Ectodermal cell (in vitro differentiated cells): ENCODE measurements at regions not wholly inside any gene's neighbourhood (a gene's known extent, or its start where the extent isn't known, plus 50 kb on each side); places are given as distances from the start of the nearest gene placed in this dataset.
"Not testable (repeated sequence)": the region's sequence is repeated elsewhere in the genome, so short reads cannot be mapped to it uniquely, and the experiment has no call there.

ENCODE experiments used
- H3K27ac ChIP-seq: 2 replicates; pipeline ENCODE4 v1.7.0; 2013; ENCODE audit warnings: mild to moderate bottlenecking, low read depth, low read length; ENCODE audit not compliant: insufficient read depth, poor library complexity, severe bottlenecking
- H3K27me3 ChIP-seq: 2 replicates; pipeline ENCODE4 v1.7.0; 2013; ENCODE audit warnings: mild to moderate bottlenecking, low read length; ENCODE audit not compliant: insufficient read depth, control insufficient read depth, poor library complexity, severe bottlenecking
- H3K36me3 ChIP-seq: one replicate; pipeline ENCODE4 v1.7.0; 2013; ENCODE audit warnings: low read length; ENCODE audit not compliant: control insufficient read depth, insufficient read depth
- H3K4me1 ChIP-seq: one replicate; pipeline ENCODE4 v1.7.0; 2013; ENCODE audit warnings: low read length; ENCODE audit not compliant: control insufficient read depth, insufficient read depth
- H3K4me3 ChIP-seq: 2 replicates; pipeline ENCODE4 v1.7.0; 2013; ENCODE audit warnings: low read depth, low read length, control low read depth; ENCODE audit not compliant: insufficient read depth
- H3K9me3 ChIP-seq: 2 replicates; pipeline ENCODE4 v1.7.0; 2013; ENCODE audit warnings: mild to moderate bottlenecking, low read length, moderate library complexity; ENCODE audit not compliant: control insufficient read depth
- WGBS, 2 experiments: methylation state at CpG; one replicate each; pipeline ENCODE4 v1.1.7; 2013; ENCODE audit warnings: missing lambda C conversion rate in 2 of 2; 5-methylcytosine and 5-hydroxymethylcytosine counted together

- WGBS, 2 experiments: 90 to 92% methylated on average over 3 to 4 of the region's 4 CpGs
- H3K27me3 ChIP-seq: peaks cover 6% of the 10 kb centered on the region
- no peak overlapping the region for H3K4me3 ChIP-seq
- no peaks in the 10 kb centered on the region for H3K36me3 ChIP-seq
- no peak overlapping the region for H3K27ac ChIP-seq
- no peaks in the 10 kb centered on the region for H3K9me3 ChIP-seq
- H3K4me1 ChIP-seq: no peaks in the 10 kb centered on the region
Measured at GRCh38 chr7:142499635-142500034, 241.8 kb upstream of the PRSS58 start.

DNA sequence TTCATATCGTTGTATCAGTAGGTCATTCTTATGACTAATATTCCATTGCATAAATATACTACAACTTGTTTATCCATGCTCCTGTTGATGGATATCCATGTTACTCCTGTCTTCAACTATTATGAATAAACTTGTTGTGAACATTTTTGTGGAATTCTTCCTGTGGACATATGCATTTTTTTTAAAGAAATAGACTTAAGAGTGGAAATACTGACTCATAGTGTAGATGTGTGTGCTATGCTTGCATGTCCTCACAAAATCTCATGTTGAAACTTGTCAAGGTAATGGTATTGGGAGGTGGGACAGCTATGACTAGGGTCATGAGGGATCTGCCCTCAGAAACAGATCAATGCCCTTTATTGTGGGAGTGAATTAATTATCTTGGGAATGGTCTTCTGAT is 240.5 kb upstream of the PRSS58 start:
- Histone ChIP-seq H3K27me3 (peaks cover 6% of the 10 kb centered on the region), H3K4me3 (no peak overlapping the region), H3K4me1 (no peaks in the 10 kb centered on the region), H3K27ac (no peak overlapping the region), H3K9me3 (no peaks in the 10 kb centered on the region), H3K36me3 (no peaks in the 10 kb centered on the region)
- no CpG with 5 or more reads among the region's 1 CpG for WGBS, 2 experiments

- no peaks in the 10 kb centered on the region for H3K36me3 ChIP-seq
- peaks cover 6% of the 10 kb centered on the region for H3K27me3 ChIP-seq
- WGBS, 2 experiments: 31 to 36% methylated on average over 8 of the region's 8 CpGs
- no peaks in the 10 kb centered on the region for H3K4me1 ChIP-seq
- no peak overlapping the region for H3K4me3 ChIP-seq
- H3K9me3 ChIP-seq: no peaks in the 10 kb centered on the region
- H3K27ac ChIP-seq: no peak overlapping the region
Measured at GRCh38 chr7:142496545-142496991, 238.7 kb upstream of the PRSS58 start.

GRCh38 chr7:142495879-142496278 is 238.0 kb upstream of the PRSS58 start:
- not testable (repeated sequence) for H3K36me3 ChIP-seq, H3K27me3 ChIP-seq, H3K4me3 ChIP-seq, H3K4me1 ChIP-seq, H3K9me3 ChIP-seq, H3K27ac ChIP-seq
- 81 to 100% methylated on average over 2 to 3 of the region's 3 CpGs for WGBS, 2 experiments

- not testable (repeated sequence) for H3K27me3 ChIP-seq, H3K4me3 ChIP-seq, H3K9me3 ChIP-seq, H3K27ac ChIP-seq, H3K36me3 ChIP-seq, H3K4me1 ChIP-seq
Measured at GRCh38 chr7:142495301-142495700, 237.4 kb upstream of the PRSS58 start.

GRCh38 chr7:142494021-142494420 is 236.2 kb upstream of the PRSS58 start:
- Histone ChIP-seq H3K27ac (no peak overlapping the region), H3K27me3 (peaks cover 6% of the 10 kb centered on the region), H3K36me3 (no peaks in the 10 kb centered on the region), H3K9me3 (no peaks in the 10 kb centered on the region), H3K4me1 (no peaks in the 10 kb centered on the region), H3K4me3 (no peak overlapping the region)
- 94 to 96% methylated on average over 2 of the region's 2 CpGs for WGBS, 2 experiments

GRCh38 chr7:142488842-142489241 is 231.0 kb upstream of the PRSS58 start:
- Histone ChIP-seq H3K4me1 (no peaks in the 10 kb centered on the region), H3K4me3 (no peak overlapping the region), H3K36me3 (no peaks in the 10 kb centered on the region), H3K27ac (no peak overlapping the region), H3K27me3 (no peaks in the 10 kb centered on the region), H3K9me3 (no peaks in the 10 kb centered on the region)
- 93 to 96% methylated on average over 7 of the region's 7 CpGs for WGBS, 2 experiments

- no peaks in the 10 kb centered on the region for H3K9me3 ChIP-seq
- WGBS, 2 experiments: 93 to 95% methylated on average over 10 of the region's 10 CpGs
- H3K27me3 ChIP-seq: no peaks in the 10 kb centered on the region
- H3K4me1 ChIP-seq: no peaks in the 10 kb centered on the region
- no peak overlapping the region for H3K27ac ChIP-seq
- H3K4me3 ChIP-seq: no peak overlapping the region
- H3K36me3 ChIP-seq: no peaks in the 10 kb centered on the region
Measured at GRCh38 chr7:142488036-142488633, 230.3 kb upstream of the PRSS58 start.

DNA sequence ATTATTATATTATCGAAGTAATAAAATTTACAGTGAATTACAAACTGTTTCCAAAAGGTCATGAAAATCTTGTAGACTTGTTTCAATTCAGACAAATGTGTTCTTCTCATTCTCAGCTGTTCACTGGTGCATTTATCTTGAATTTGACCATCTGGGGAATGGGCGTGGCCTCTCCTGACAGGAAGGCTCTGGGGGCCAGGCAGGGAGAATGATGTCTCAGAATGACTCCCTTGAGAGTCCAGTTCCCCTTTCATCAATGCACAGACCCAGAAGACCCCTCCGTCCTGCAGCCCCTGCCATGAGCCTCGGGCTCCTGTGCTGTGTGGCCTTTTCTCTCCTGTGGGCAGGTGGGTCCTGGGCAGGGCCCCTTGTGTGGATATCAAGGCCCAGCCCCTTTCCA is 229.7 kb upstream of the PRSS58 start:
- H3K4me1 ChIP-seq, H3K36me3 ChIP-seq, H3K4me3 ChIP-seq, H3K27ac ChIP-seq, H3K27me3 ChIP-seq, H3K9me3 ChIP-seq: not testable (repeated sequence)
- WGBS, 2 experiments: 86 to 90% methylated on average over 3 of the region's 4 CpGs

DNA sequence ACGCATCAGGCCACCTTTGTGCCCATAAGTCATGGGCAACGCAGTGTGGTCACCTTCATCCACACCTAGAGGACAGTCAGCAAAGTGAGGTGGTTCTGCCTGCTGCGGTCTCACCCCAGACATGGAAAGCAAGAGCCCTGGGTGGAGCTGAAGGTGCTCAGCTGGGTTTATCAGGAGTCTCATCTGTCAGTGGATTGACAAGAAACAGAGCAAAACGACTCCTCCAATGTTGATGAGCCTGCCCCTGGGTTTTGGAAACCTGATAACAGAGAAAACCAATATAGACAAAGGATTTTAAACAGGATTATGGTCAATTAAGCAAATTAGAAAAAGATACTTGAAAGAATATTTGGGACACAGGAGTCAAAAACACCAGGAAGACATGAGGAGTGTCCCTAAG is 229.3 kb upstream of the PRSS58 start:
- no peaks in the 10 kb centered on the region for H3K27me3 ChIP-seq
- H3K36me3 ChIP-seq: no peaks in the 10 kb centered on the region
- H3K4me1 ChIP-seq: no peaks in the 10 kb centered on the region
- WGBS, 2 experiments: 80 to 83% methylated on average over 4 of the region's 4 CpGs
- H3K4me3 ChIP-seq: no peak overlapping the region
- no peak overlapping the region for H3K27ac ChIP-seq
- H3K9me3 ChIP-seq: no peaks in the 10 kb centered on the region

- WGBS, 2 experiments: 86 to 87% methylated on average over 7 of the region's 7 CpGs
Measured at GRCh38 chr7:142485617-142486226, 227.9 kb upstream of the PRSS58 start.

More at GRCh38 chr7:142485617-142486226, 227.9 kb upstream of the PRSS58 start:
- H3K9me3 ChIP-seq: no peaks in the 10 kb centered on the region
- no peak overlapping the region for H3K27ac ChIP-seq
- no peak overlapping the region for H3K4me3 ChIP-seq
- no peaks in the 10 kb centered on the region for H3K36me3 ChIP-seq
- no peaks in the 10 kb centered on the region for H3K4me1 ChIP-seq
- no peaks in the 10 kb centered on the region for H3K27me3 ChIP-seq
